ENCODE measurements at regions not wholly inside any gene's neighbourhood (a gene's known extent, or its start where the extent isn't known, plus 50 kb on each side); places are given as distances from the start of the nearest gene placed in this dataset.

DNA sequence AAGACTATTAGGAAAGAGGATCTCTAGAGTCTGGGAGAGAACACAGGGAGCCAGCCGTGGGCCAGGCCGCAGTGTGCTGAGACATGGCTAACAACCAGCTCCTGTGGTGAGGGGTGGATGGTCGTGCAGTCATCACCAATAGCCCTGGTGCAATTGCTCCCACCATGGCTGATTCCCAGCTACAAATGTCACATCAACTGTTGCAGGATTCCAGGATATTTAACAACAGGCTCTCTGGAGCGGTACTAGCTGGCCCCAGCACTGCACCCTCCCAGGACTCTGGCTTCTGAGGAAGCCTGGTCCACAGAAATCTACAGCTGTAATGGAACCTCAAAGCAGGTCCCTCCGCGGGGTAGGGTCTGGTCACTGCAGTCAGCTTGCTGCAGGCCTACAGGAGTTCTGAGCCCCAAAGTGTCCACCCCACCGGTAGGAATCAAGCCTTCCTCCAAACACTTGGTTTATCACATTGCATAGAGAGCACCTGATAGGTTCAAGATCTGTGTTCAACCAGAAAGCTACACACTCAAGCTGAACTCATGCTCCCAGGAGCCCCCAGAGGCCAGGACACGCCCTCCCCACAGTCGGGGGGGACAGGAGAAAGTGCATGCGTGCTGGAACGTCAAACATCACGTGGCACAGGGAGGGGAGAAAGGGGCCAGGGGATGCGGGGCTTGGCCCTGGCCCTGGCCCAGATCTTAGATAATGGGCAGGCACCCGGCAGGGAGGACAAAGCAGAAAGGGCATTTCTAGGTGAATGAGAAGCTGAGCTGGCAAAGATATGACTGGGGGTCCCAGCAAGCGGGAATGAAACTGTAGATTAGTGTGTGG is 609.0 kb downstream of the TBC1D22A start:
- H3K4me1 ChIP-seq (ENCODE audit: control insufficient read depth, insufficient read depth, low read length) = no peaks in the 10 kb centered on the region
- H2AK9ac ChIP-seq (replicated peaks; ENCODE audit: low read depth, low read length, poor library complexity) = no peak overlapping the region
- no peak overlapping the region for H4K8ac ChIP-seq (ENCODE audit: low read depth in 2 of 2, low read length in 2 of 2)
- H3K4me3 ChIP-seq (ENCODE audit: insufficient read depth, low read depth, low read length) = no peak overlapping the region
- no peak overlapping the region for H3K18ac ChIP-seq (ENCODE audit: low read depth, low read length)
- H4K5ac ChIP-seq (ENCODE audit: low read depth, low read length) = no peak overlapping the region
- no peak overlapping the region for H3K56ac ChIP-seq (ENCODE audit: extremely low read depth, insufficient read depth, low read length)
- dilution Hi-C loops (cut with HindIII; ENCODE audit: low sequenced_read_pairs, unreplicated experiment) = no loop called here
- TF ChIP-seq BHLHE40 (IDR thresholded peaks at IDR 0.05; ENCODE audit: low read depth, low read length) (no peak), MAFK (IDR thresholded peaks at IDR 0.05; ENCODE audit: low read depth, low read length) (no peak), NFE2L2 (IDR thresholded peaks at IDR 0.05; ENCODE audit: low read depth, low read length) (no peak), POLR2A (IDR thresholded peaks at IDR 0.05; ENCODE audit: low read depth, low read length) (no peak), MXI1 (IDR thresholded peaks at IDR 0.05; ENCODE audit: borderline replicate concordance, low read depth, low read length) (no peak), CEBPB (IDR thresholded peaks at IDR 0.05; ENCODE audit: low read depth, low read length) (no peak), RCOR1 (IDR thresholded peaks at IDR 0.05; ENCODE audit: insufficient replicate concordance, low read length) (no peak), RFX5 (IDR thresholded peaks at IDR 0.05; ENCODE audit: low read depth, low read length) (no peak), MAZ (IDR thresholded peaks at IDR 0.05; ENCODE audit: borderline replicate concordance, low read depth, low read length) (no peak), FOS (IDR thresholded peaks at IDR 0.05; ENCODE audit: low read depth, low read length) (no peak)
- TF ChIP-seq, protein P1, sequence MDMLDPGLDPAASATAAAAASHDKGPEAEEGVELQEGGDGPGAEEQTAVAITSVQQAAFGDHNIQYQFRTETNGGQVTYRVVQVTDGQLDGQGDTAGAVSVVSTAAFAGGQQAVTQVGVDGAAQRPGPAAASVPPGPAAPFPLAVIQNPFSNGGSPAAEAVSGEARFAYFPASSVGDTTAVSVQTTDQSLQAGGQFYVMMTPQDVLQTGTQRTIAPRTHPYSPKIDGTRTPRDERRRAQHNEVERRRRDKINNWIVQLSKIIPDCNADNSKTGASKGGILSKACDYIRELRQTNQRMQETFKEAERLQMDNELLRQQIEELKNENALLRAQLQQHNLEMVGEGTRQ (IDR thresholded peaks at IDR 0.05; ENCODE audit: low read depth, low read length) = no peak
- TF ChIP-seq, protein P2, sequence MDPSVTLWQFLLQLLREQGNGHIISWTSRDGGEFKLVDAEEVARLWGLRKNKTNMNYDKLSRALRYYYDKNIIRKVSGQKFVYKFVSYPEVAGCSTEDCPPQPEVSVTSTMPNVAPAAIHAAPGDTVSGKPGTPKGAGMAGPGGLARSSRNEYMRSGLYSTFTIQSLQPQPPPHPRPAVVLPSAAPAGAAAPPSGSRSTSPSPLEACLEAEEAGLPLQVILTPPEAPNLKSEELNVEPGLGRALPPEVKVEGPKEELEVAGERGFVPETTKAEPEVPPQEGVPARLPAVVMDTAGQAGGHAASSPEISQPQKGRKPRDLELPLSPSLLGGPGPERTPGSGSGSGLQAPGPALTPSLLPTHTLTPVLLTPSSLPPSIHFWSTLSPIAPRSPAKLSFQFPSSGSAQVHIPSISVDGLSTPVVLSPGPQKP (IDR thresholded peaks at IDR 0.05; ENCODE audit: borderline replicate concordance, low read depth, low read length) = no peak
- no peak overlapping the region for H2AK5ac ChIP-seq (ENCODE audit: low read depth, low read length)
- no peaks in the 10 kb centered on the region for H3K79me1 ChIP-seq (ENCODE audit: low read depth in 1 of 2, low read length in 2 of 2)
- H2BK15ac ChIP-seq (ENCODE audit: low read depth, low read length) = no peak overlapping the region
- no peak overlapping the region for H3K9ac ChIP-seq (ENCODE audit: low read depth, low read length)
- H3K4me2 ChIP-seq (ENCODE audit: low read depth, low read length) = no peak overlapping the region
- no peak overlapping the region for H2BK5ac ChIP-seq (ENCODE audit: low read depth, low read length, poor library complexity, severe bottlenecking)
- ChIA-PET POLR2A (ENCODE audit: unreplicated experiment) (no interaction called here), CTCF (no interaction called here)
- DNase-seq (no peak), ATAC-seq (ENCODE audit: low read depth) (no peak)
- H4K91ac ChIP-seq (ENCODE audit: insufficient read depth, low read depth, low read length) = no peak overlapping the region
- WGBS, 2 experiments (ENCODE audit: extremely low coverage in 2 of 2, insufficient read length in 1 of 2) = 92% methylated on average over 4 of the region's 15 CpGs; no CpG with 5 or more reads in 1 of the 2 experiments
- no peaks in the 10 kb centered on the region for H3K9me1 ChIP-seq (ENCODE audit: insufficient read depth, low read length)
- H2BK120ac ChIP-seq (ENCODE audit: low read depth, low read length) = no peak overlapping the region
- intact Hi-C loops (cut with micrococcal nuclease) = no loop called here
- H3K27me3 ChIP-seq (ENCODE audit: control insufficient read depth, insufficient read depth, low read length) = no peaks in the 10 kb centered on the region
- H2AFZ ChIP-seq (replicated peaks; ENCODE audit: low read length, poor library complexity) = no peak overlapping the region
- no TSS peak for BruUV-seq (replicated peaks)
- peaks cover 7% of the 10 kb centered on the region for H3K9me3 ChIP-seq (ENCODE audit: control insufficient read depth, insufficient read depth, low read length)
- H2BK20ac ChIP-seq (ENCODE audit: low read depth, low read length) = no peak overlapping the region
- in situ Hi-C loops (cut with MboI; ENCODE audit: low sequenced_read_pairs) = no loop called here
- H3K4ac ChIP-seq (ENCODE audit: low read depth, low read length) = no peak overlapping the region
- no peak overlapping the region for H3K27ac ChIP-seq (ENCODE audit: insufficient read depth, low read length)
- no peak overlapping the region for H3K23ac ChIP-seq (ENCODE audit: low read depth, low read length)
- no peaks in the 10 kb centered on the region for H3K36me3 ChIP-seq (ENCODE audit: control insufficient read depth, insufficient read depth, low read length)
- H4K20me1 ChIP-seq (ENCODE audit: insufficient read depth, low read length) = no peaks in the 10 kb centered on the region
- no peak overlapping the region for H3K14ac ChIP-seq (replicated peaks; ENCODE audit: low read depth, low read length)

Measured in IMR-90 (cell line).